ENCODE measurements at regions not wholly inside any gene's neighbourhood (a gene's known extent, or its start where the extent isn't known, plus 50 kb on each side); places are given as distances from the start of the nearest gene placed in this dataset.

- H3K4me3 ChIP-seq (ENCODE audit: low read depth, low read length) = no peak overlapping the region
- no peak for TF ChIP-seq CTCF (IDR thresholded peaks at IDR 0.05; ENCODE audit: insufficient read depth, low read length, missing control alignments)
- DNase-seq (ENCODE audit: low read depth, low spot score) = no peak
- ChIA-PET CTCF (no interaction called here), POLR2A (no interaction called here)
Observed at GRCh38 chr10:107471911-107472310, 307.4 kb upstream of the SORCS1 start.

GRCh38 chr10:107453561-107453960 is 289.1 kb upstream of the SORCS1 start:
- no peak overlapping the region for H3K4me3 ChIP-seq (ENCODE audit: low read depth, low read length)
- POLR2A ChIA-PET = no interaction called here
- TF ChIP-seq CTCF (IDR thresholded peaks at IDR 0.05; ENCODE audit: insufficient read depth, low read length, missing control alignments) = no peak
- CTCF ChIA-PET = no interaction called here
- DNase-seq (ENCODE audit: low read depth, low spot score) = no peak

GRCh38 chr10:107451047-107451446 is 286.5 kb upstream of the SORCS1 start:
- TF ChIP-seq CTCF (IDR thresholded peaks at IDR 0.05; ENCODE audit: insufficient read depth, low read length, missing control alignments) = no peak
- POLR2A ChIA-PET = no interaction called here
- DNase-seq (ENCODE audit: low read depth, low spot score) = no peak
- CTCF ChIA-PET = no interaction called here
- no peak overlapping the region for H3K4me3 ChIP-seq (ENCODE audit: low read depth, low read length)

- no peak overlapping the region for H3K4me3 ChIP-seq (ENCODE audit: low read depth, low read length)
- no peak for TF ChIP-seq CTCF (IDR thresholded peaks at IDR 0.05; ENCODE audit: insufficient read depth, low read length, missing control alignments)
- no peak for DNase-seq (ENCODE audit: low read depth, low spot score)
- ChIA-PET CTCF (no interaction called here), POLR2A (no interaction called here)
Observed at GRCh38 chr10:107450056-107450455, 285.6 kb upstream of the SORCS1 start.

- no peak overlapping the region for H3K4me3 ChIP-seq (ENCODE audit: low read depth, low read length)
- CTCF ChIA-PET = no interaction called here
- POLR2A ChIA-PET = no interaction called here
- TF ChIP-seq CTCF (IDR thresholded peaks at IDR 0.05; ENCODE audit: insufficient read depth, low read length, missing control alignments) = no peak
- no peak for DNase-seq (ENCODE audit: low read depth, low spot score)
Observed at GRCh38 chr10:107444443-107444842, 279.9 kb upstream of the SORCS1 start.

- ChIA-PET POLR2A (no interaction called here), CTCF (no interaction called here)
- H3K4me3 ChIP-seq (ENCODE audit: low read depth, low read length) = no peak overlapping the region
- no peak for TF ChIP-seq CTCF (IDR thresholded peaks at IDR 0.05; ENCODE audit: insufficient read depth, low read length, missing control alignments)
- no peak for DNase-seq (ENCODE audit: low read depth, low spot score)
Observed at GRCh38 chr10:107443813-107444212, 279.3 kb upstream of the SORCS1 start.

Measured in AG04449 (cell line).